ENCODE measurements at regions not wholly inside any gene's neighbourhood (a gene's known extent, or its start where the extent isn't known, plus 50 kb on each side); places are given as distances from the start of the nearest gene placed in this dataset.

- ChIA-PET CTCF (no interaction called here), POLR2A (no interaction called here)
Measured at GRCh38 chr2:236935083-236935482, 150.6 kb upstream of the COPS8 start.

DNA sequence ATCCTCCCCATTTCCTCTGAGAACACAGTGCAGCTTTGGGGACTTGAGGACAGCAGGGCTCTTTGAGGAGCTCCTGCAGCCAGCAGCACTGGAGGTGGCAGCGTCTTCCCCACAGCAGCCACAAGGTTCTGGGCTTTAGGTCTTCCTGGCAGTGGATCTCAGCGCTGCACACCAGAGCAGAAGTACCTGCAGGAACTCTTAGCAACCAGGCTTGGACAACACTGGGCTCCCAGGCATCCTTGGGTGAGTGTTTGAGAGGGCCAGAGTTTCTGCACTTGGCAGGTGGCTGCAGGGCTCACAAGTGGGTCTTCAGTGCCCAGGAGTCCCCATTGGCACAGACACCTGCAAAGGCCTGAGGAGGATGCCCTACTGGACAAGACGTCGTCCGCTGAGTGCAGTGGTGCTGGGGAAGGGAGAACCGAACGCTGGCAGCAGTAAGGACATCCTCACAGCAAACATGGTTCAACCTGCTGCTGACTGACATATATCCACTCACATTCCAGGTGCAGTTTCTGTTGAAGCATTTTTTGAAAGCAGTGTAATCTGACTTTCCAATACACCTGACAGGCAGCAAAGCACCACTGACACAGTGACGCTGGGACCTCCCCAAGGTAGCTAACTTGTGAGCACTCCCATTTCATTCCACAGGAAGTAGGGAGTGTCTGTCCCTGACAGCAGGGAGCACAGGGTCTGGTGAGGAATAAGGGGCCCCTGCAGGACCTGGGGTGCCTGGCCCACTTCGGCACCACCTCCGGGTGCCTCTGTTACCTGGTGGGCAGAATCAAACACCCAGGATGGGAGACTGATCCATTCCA, 149.9 kb upstream of the COPS8 start:
- POLR2A ChIA-PET, result interaction anchor here (0.7 kb wide), 1 partner anchor 65 kb away, joined by 3 read pairs; no protein-coding TSS in a partner anchor
- CTCF ChIA-PET, result no interaction called here

DNA sequence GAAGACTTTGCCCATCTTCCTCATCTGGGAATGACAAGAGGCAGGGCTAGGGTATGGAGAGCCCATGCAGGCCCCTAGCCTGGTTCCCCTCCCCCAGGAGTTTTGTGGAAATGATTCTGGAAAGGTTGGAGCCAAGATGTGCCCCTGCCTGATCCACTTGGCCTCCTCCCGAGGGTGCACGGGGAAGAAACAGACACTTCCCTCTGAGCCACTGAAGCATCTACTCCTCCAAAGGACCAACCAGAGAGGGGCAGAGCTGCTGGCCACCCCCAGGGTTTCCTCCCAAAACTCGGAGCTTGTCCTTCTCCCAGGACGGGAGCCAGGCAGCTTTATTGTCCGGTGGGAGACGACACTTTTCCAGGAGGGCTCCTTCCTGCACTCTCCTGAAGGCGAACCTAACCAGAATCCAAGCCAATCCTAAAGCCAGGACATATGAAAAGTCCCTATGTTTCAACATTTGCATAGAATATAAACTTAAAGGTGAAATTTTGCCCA, 149.2 kb upstream of the COPS8 start:
- POLR2A ChIA-PET, result no interaction called here
- CTCF ChIA-PET, result no interaction called here

DNA sequence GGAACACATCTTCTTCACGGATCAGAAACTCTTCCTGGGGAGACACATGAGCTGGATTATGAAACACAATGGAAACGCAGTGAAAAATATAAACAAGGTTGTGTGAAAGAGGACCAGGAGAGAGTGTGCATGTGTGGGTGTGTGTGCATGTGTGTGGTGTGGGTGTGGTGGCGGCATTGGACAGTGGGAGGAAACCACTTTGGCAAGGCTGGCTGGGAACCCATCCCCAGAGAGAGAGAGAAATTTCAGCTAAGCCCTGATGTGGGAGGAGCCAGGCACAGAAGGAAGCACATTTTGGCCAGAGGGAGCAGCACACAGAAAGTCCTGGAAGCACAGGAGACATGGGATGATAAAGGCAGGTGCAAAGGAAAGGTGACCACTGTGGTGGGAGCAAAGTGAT, 147.6 kb upstream of the COPS8 start:
- POLR2A ChIA-PET, result no interaction called here
- CTCF ChIA-PET, result no interaction called here

- CTCF ChIA-PET, result no interaction called here
- POLR2A ChIA-PET, result no interaction called here
Measured at GRCh38 chr2:236939271-236939670, 146.4 kb upstream of the COPS8 start.

DNA sequence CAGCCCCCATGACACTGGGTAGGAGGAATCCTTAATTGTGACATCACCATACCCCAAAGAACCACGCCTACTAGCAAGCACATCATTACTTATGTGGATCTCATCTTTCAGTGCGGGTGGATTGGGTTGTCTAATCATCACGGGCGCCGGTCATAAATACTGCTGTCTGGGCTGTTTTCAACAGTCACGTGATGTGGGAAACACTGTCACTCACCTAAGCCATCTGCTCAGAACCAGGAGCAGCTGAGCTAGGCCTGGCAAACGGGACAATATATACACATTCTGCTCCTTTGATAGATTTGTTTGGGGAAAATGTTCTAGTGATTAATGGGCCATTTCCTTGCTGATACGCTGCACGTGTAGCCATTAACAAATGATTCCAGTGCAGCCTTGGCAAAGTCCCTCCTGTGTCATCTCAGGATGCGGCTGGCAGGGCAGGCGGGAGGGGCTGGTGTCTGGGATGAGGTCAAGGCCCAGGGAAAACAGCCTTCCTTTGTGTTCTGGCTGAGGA, 145.9 kb upstream of the COPS8 start:
- ChIA-PET CTCF (no interaction called here), POLR2A (no interaction called here)

DNA sequence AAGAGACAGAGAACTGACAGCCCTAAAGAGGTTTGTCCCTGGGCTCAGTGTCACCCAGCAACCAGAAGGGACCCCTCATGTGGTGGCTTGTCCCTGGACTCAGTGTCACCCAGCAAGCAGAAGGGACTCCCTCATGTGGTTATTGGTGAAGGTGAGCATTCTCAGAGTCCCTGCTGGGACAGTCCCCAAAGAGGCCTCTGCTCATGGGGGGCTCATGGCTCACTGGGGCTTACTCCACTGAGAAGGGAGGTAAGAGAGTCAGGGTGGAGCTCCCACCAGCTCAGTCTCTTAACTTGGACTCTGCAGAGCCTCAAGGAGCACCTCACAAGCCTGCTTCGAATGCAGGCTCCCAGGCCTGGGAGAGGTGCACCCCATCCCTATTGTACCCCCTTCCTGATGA, 145.2 kb upstream of the COPS8 start:
- ChIA-PET POLR2A (no interaction called here), CTCF (no interaction called here)

GRCh38 chr2:236940916-236941520, 144.7 kb upstream of the COPS8 start:
- ChIA-PET POLR2A (no interaction called here), CTCF (no interaction called here)

- ChIA-PET POLR2A (no interaction called here), CTCF (no interaction called here)
Measured at GRCh38 chr2:236941551-236941950, 144.1 kb upstream of the COPS8 start.

DNA sequence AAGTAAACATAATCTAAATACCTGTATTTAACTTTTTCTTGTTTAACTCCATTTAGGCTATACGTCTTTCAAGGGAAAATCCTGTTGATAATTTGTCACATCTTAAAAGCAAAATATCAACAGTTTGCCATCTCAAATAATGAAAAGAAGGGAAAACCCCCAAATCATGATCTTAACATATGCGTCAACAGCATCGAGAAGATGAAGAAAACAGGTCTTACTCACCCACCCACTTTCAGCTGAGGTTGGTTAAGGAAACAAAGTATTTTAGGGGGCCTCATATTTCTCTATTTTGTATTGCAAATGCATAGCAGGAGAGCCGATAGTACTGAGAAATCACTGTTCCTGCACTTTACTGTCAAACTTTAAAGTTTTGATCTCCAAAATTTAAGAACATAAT, 143.1 kb upstream of the COPS8 start:
- POLR2A ChIA-PET, result no interaction called here

GRCh38 chr2:236943068-236943467, 142.6 kb upstream of the COPS8 start:
- POLR2A ChIA-PET, result no interaction called here
- CTCF ChIA-PET, result no interaction called here

More for the DNA sequence above, 143.1 kb upstream of the COPS8 start:
- CTCF ChIA-PET, result no interaction called here

- POLR2A ChIA-PET, result no interaction called here
- CTCF ChIA-PET, result no interaction called here
Measured at GRCh38 chr2:236943841-236944513, 141.7 kb upstream of the COPS8 start.

GRCh38 chr2:236944561-236944960, 141.1 kb upstream of the COPS8 start:
- ChIA-PET CTCF (no interaction called here), POLR2A (no interaction called here)

DNA sequence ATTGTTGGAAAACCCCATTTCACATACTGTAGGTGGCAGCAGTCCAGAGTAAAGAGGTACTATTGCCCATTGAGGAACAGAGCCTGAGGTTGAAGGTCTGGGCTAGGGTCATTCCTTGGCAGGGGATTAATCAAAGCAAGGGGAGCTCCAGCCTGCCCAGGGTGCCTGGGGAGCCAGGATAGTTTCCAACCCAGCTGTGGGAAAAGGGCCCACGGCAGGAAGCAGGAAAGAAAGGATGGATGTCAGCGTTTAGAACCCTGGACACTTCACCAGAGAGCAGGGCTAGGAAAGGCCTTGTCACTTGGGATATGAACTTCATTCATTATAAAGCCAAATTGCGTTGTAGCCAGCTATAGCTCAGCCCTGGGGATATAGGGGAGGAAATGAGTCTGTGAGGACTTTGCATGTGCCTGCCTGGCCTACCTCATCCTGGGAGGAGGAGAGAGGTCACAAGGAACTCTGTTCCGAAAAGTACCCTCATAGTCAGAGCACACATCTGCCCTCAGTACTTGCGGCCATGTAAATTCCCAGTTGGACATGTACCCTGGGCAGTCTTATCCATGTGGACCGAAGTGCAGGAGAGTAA, 140.2 kb upstream of the COPS8 start:
- CTCF ChIA-PET, result no interaction called here
- POLR2A ChIA-PET, result no interaction called here

DNA sequence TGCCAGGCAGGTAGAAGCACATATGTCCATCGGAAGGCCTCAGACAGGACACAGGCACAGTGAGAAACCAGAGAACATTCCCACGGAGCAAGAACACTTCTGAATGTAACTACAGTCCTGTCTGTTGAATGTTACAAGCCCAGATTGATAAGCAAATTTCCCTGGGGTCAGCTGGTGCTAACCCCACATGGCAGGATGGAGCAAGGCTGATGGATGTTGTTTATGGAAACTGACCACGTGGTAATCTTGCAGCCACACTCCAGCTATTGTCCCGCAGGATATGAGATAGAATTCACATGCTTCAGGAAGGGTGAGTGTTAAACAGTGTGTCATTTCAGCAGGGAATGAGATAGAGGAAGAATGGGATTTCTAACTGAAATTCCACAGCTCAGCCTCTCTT, 138.8 kb upstream of the COPS8 start:
- ChIA-PET POLR2A (no interaction called here), CTCF (interaction anchor here (0.5 kb wide), 1 partner anchor 1201 kb away, joined by 3 read pairs; no protein-coding TSS in a partner anchor)

- CTCF ChIA-PET, result interaction anchor here (0.5 kb wide), 1 partner anchor 1201 kb away, joined by 3 read pairs; no protein-coding TSS in a partner anchor
- POLR2A ChIA-PET, result no interaction called here
Measured at GRCh38 chr2:236947294-236947693, 138.4 kb upstream of the COPS8 start.

- ChIA-PET POLR2A (no interaction called here), CTCF (no interaction called here)
Measured at GRCh38 chr2:236947896-236948295, 137.8 kb upstream of the COPS8 start.

- CTCF ChIA-PET, result no interaction called here
Measured at GRCh38 chr2:236949089-236949905, 136.4 kb upstream of the COPS8 start.

DNA sequence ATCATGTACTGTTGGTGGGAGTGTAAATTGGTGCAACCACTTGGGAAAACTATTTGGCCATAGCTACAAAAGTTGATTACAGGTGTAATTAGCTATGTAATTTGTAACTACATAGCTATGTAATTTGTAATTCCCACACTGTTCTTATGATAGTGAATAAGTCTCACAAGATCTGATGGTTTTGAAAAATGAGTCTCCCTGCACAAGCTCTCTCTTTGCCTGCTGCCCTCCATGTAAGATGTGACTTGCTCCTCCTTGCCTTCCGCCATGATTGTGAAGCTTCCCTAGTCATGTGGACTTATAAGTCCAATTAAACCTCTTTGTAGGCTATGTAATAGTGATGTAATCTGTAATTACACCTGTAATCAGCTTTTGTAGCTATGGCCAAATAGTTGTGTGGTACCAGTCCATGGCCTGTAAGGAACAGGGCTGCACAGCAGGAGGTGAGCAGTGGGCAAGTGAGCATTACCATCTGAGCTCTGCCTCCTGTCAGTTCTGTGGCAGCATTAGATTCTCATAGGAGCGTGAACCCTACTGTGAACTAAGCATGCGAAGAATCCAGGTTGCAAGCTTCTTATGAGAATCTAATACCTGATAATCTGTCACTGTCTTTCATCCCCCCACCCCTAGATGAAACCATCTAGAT, 133.7 kb upstream of the COPS8 start:
- ChIA-PET CTCF (no interaction called here), POLR2A (no interaction called here)

More at GRCh38 chr2:236949089-236949905, 136.4 kb upstream of the COPS8 start:
- POLR2A ChIA-PET, result no interaction called here
